HG03103 (cell line): ENCODE measurements at regions not wholly inside any gene's neighbourhood (a gene's known extent, or its start where the extent isn't known, plus 50 kb on each side); places are given as distances from the start of the nearest gene placed in this dataset.

Experiments used
- ATAC-seq: cut with Tn5 transposase; IDR thresholded peaks from one replicate; pipeline ENCODE4 v1.9.1; 2021; ENCODE audit warnings: low read depth; ENCODE audit not compliant: unreplicated experiment

- ATAC-seq, result no peak
These were observed 108.9 kb downstream of the CRYAA start for GRCh38 chr21:43277481-43278351.

GRCh38 chr21:43276811-43277210 is 108.0 kb downstream of the CRYAA start:
- ATAC-seq, result no peak

GRCh38 chr21:43275421-43276211 is 106.8 kb downstream of the CRYAA start:
- no peak for ATAC-seq

GRCh38 chr21:43274946-43275310 is 106.1 kb downstream of the CRYAA start:
- no peak for ATAC-seq

GRCh38 chr21:43274022-43274945 is 105.5 kb downstream of the CRYAA start:
- no peak for ATAC-seq

GRCh38 chr21:43273708-43274021 is 104.9 kb downstream of the CRYAA start:
- ATAC-seq, result no peak

- no peak for ATAC-seq
These were observed 104.4 kb downstream of the CRYAA start for GRCh38 chr21:43273016-43273707.

- ATAC-seq, result no peak
These were observed 103.8 kb downstream of the CRYAA start for GRCh38 chr21:43272591-43272990.

- no peak for ATAC-seq
These were observed 102.7 kb downstream of the CRYAA start for GRCh38 chr21:43271452-43272020.

GRCh38 chr21:43270800-43271301 is 102.0 kb downstream of the CRYAA start:
- ATAC-seq, result no peak

- no peak for ATAC-seq
These were observed 101.3 kb downstream of the CRYAA start for GRCh38 chr21:43269957-43270705.

GRCh38 chr21:43269440-43269839 is 100.6 kb downstream of the CRYAA start:
- no peak for ATAC-seq

- no peak for ATAC-seq
These were observed 100.0 kb downstream of the CRYAA start for GRCh38 chr21:43268804-43269186.

GRCh38 chr21:43268086-43268803 is 99.4 kb downstream of the CRYAA start:
- no peak for ATAC-seq

- no peak for ATAC-seq
These were observed 98.7 kb downstream of the CRYAA start for GRCh38 chr21:43267391-43268085.

- no peak for ATAC-seq
These were observed 97.7 kb downstream of the CRYAA start for GRCh38 chr21:43266534-43266933.

GRCh38 chr21:43262427-43262826 is 93.6 kb downstream of the CRYAA start:
- ATAC-seq, result no peak
